GM21360 (cell line): ENCODE measurements at regions not wholly inside any gene's neighbourhood (a gene's known extent, or its start where the extent isn't known, plus 50 kb on each side); places are given as distances from the start of the nearest gene placed in this dataset.
"Not testable (repeated sequence)": the region's sequence is repeated elsewhere in the genome, so short reads cannot be mapped to it uniquely, and the experiment has no call there.

Experiments used
- ATAC-seq: cut with Tn5 transposase; IDR thresholded peaks from one replicate; pipeline ENCODE4 v1.9.1; 2021; ENCODE audit warnings: mild to moderate bottlenecking, moderate library complexity; ENCODE audit not compliant: unreplicated experiment

DNA sequence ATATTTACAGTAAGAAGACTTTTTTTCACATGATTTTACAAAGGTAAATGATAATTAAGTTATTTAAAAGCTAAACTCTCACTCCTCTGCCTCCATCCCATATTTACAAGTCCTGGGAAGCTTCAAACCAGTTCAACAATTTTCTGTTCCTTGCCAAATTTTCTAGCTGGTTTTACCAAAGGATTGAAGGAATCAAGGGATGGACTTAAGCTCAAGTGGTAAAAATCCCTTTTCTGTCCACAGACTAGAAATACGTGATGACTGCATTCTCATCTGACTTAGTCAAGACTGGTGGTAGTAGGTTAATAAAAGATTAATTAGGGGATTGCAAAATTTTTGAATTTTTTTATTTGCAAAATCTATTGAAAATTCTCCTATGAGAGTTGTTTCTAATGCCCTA lies 297.3 kb downstream of the MTX2 start:
- ATAC-seq: no peak

GRCh38 chr2:176566961-176567360 lies 297.7 kb downstream of the MTX2 start:
- no peak for ATAC-seq

DNA sequence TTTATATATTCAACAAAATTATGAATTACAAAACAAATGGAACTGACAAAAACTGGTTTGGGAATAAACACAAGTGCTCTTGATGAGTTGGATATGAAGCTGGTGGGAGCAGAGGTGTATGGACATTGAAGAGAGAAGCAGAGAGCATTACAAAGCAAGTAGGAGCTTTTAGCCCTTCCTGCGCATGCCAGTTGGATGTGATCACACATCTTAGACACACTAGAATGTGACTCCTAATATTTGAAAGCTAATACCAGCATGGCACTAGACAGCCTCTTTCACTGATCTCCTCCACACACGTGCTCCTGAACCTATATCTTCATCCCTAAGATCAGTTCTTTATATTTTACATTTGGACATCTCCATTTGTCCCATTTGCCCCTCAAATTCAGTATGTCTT lies 298.1 kb downstream of the MTX2 start:
- no peak for ATAC-seq

DNA sequence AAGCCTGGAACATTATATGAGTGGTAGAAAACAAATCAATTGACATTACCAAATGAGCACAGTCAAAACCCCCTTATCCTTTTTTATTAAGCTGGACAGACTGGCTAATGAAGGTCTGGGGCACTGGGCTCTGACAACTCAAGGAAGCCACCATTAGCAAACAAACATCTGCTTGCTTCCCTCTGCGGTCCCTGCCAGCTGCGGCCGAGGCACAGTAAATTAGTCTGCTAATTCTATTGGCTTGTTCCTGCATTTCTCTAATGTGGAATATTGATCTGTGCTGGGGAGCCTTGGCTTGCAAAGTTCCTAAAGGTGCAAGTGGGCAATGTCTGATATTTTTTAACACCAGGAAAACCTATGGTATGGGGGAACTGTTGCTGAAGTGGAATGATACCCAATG lies 300.3 kb downstream of the MTX2 start:
- ATAC-seq: no peak

- no peak for ATAC-seq
Observed at GRCh38 chr2:176573612-176574483, 304.6 kb downstream of the MTX2 start.

GRCh38 chr2:176574484-176575236 lies 305.4 kb downstream of the MTX2 start:
- ATAC-seq: no peak

GRCh38 chr2:176575237-176575744 lies 306.0 kb downstream of the MTX2 start:
- no peak for ATAC-seq

- ATAC-seq: no peak
Observed at GRCh38 chr2:176577054-176577453, 307.8 kb downstream of the MTX2 start.

GRCh38 chr2:176578292-176578691 lies 309.1 kb downstream of the MTX2 start:
- not testable (repeated sequence) for ATAC-seq

GRCh38 chr2:176579608-176580007 lies 310.4 kb downstream of the MTX2 start:
- ATAC-seq: no peak

- no peak for ATAC-seq
Observed at GRCh38 chr2:176581557-176582165, 312.4 kb downstream of the MTX2 start.

DNA sequence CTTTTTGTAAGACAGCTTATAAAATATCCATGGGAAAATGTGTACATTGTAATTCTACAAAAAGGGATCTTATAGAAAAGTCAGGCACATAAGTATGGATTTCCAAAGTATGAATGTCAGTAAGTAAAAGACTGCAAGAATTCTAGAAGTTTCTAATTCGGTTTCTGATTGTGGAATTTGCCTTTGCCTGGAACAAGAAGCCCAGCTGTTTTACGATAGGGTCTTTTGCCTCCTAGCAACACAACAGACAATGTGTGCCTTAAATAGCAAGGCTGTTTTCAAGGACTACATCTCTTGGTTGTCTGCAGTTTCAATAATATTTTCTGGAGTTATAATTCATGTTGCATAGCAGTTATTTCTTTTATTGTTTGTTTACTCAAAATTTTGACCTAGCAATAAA lies 312.9 kb downstream of the MTX2 start:
- no peak for ATAC-seq

DNA sequence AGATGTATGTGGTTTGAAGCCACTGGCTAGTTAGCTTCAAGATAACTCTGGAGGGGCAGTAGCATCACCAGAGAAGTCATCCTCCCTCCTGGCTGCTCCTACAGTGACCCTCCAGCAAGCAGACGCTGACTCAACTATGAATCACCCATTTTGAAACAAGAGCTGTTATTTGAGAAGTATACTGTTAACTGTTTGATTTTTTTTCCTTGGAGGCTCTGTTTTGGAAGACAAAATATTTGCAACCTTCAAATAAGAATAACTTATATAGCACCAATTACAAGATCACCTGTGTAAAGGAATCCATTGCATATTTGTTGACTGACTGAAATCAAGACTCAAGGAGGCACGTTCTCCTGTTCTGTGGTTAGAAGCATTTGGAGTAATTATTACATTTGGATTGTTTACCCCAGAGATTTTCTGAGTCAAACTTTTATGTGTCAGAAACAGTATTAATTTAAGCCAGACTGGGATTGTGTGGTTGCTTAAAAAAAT lies 313.8 kb downstream of the MTX2 start:
- no peak for ATAC-seq

- ATAC-seq: no peak
Observed at GRCh38 chr2:176583607-176584006, 314.4 kb downstream of the MTX2 start.

GRCh38 chr2:176584333-176584732 lies 315.1 kb downstream of the MTX2 start:
- no peak for ATAC-seq

DNA sequence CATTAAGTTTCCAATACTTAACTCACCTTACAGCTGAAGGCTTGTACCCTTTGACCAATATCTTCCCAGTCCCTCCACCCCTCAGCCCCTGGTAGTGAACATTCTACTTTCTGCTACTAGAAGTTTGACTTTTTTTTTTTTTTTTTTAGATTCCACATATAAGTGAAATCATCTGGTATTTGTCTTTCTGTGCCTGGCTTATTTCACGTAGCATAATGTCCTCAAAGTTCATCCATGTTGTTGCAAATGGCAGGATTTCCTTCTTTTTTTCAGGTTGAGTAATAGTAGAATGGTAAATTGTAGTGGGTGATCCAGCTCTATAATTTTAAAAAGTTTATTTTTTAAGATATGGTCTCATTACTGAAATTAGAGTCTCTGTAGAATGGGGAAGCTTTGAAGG lies 316.0 kb downstream of the MTX2 start:
- ATAC-seq: no peak

DNA sequence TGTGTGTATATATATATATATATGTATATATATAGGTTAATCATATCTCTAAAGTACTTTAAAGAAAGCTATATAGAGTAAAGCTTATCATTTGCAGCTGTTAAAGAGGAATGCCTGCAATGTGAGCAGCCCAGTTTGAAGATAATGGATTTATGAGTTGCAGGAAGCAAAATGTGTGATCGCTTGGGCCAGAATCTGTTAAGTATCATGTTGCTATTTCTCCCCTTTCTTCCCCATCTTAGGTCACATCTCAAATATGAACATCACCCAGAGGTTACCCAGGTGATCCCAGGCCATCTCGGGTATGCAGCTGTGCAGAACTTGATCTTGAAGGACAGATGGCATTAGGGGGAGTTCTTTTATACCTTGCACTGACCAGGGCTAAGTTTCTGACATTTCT lies 316.5 kb downstream of the MTX2 start:
- ATAC-seq: no peak

GRCh38 chr2:176589287-176589686 lies 320.0 kb downstream of the MTX2 start:
- no peak for ATAC-seq

- no peak for ATAC-seq
Observed at GRCh38 chr2:176589825-176590440, 320.7 kb downstream of the MTX2 start.

DNA sequence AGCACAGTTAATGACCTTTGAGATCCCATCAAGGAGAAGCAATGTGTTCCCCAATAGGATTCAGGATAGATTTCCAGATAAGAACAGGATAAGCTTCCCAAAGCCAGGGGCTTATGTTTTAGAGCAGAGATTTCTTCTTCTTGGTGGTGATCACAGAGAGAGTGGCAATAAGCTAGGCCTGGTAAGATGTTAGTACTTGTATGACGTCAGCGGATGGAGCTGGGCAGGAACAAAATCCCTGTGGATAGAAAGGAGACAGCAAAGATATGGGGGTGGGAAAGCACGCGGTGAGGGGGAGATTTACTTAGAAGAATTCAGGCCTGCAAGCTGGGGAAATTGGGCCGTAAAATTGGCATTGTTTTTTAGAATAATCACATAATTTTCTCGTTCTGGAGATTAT lies 323.0 kb downstream of the MTX2 start:
- no peak for ATAC-seq

DNA sequence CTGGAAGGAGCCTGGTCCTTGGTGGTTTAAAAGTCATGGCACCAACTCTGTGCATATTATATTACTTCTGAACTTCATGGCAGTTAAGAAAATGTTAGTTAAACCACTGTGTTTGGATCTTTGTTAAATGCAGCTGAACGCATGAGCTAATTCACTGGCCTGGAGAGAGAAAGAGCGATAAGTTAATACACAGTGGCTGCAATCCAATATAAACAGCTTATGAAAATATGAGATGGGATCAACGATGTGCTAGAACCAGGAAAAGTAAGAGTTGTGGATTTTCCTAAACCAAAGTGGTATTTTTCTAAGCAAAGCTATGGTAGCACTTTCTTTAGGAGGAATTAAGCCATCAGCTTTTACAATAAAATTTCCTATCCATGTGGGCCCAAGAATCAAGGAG lies 326.7 kb downstream of the MTX2 start:
- ATAC-seq: no peak
